ENCODE measurements at regions not wholly inside any gene's neighbourhood (a gene's known extent, or its start where the extent isn't known, plus 50 kb on each side); places are given as distances from the start of the nearest gene placed in this dataset.

GRCh38 chr1:157360023-157360390, 192.3 kb downstream of the FCRL5 start:
- no peak for TF ChIP-seq CTCF (IDR thresholded peaks at IDR 0.05; ENCODE audit: poor library complexity, severe bottlenecking)
- Histone ChIP-seq H3K27ac (ENCODE audit: poor library complexity, severe bottlenecking) (no peak overlapping the region), H3K4me1 (ENCODE audit: insufficient read depth, poor library complexity, severe bottlenecking) (no peaks in the 10 kb centered on the region), H3K9me3 (ENCODE audit: severe bottlenecking) (no peaks in the 10 kb centered on the region), H3K27me3 (ENCODE audit: insufficient read depth, poor library complexity, severe bottlenecking) (no peaks in the 10 kb centered on the region), H3K36me3 (ENCODE audit: low read depth) (no peaks in the 10 kb centered on the region), H3K4me3 (ENCODE audit: severe bottlenecking) (no peak overlapping the region)
- no peak for ATAC-seq (ENCODE audit: low read depth)
- DNase-seq (ENCODE audit: low spot score): no peak

DNA sequence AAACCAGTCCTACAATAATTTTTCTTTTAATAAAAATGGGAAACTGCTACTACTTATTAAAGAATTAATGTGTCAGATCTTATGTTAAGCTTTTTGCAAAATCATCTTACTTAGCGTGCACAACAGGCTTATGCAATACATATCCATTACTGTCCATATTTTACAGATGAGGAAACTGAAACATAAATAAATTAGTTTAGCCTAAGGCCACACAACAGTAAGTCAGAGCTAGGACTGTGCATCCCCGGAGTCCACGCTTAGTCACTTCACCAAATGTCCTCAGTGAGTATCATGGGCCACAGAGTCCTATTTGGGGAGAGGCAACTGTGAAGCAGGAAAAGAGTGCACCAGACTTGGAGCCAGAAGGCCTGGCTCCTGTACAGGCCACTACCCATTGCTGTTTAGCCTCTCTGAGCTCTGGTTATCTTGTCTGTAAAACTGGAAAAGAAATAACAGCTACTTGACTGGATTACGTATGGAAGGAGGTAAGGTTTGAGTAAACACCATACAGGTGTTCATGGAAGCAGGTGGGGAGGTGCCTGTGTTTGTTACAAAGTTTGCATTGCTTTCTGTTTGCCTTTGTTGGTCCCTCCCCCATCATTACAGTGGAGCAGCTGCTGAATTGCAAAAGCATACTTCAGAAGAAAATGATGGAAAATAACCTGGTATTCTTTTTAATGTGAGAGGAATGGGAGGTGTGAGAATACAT, 192.8 kb downstream of the FCRL5 start:
- ATAC-seq (ENCODE audit: low read depth) (no peak), DNase-seq (ENCODE audit: low spot score) (no peak)
- Histone ChIP-seq H3K9me3 (ENCODE audit: severe bottlenecking) (no peaks in the 10 kb centered on the region), H3K4me1 (ENCODE audit: insufficient read depth, poor library complexity, severe bottlenecking) (no peaks in the 10 kb centered on the region), H3K4me3 (ENCODE audit: severe bottlenecking) (no peak overlapping the region), H3K27ac (ENCODE audit: poor library complexity, severe bottlenecking) (no peak overlapping the region), H3K27me3 (ENCODE audit: insufficient read depth, poor library complexity, severe bottlenecking) (no peaks in the 10 kb centered on the region), H3K36me3 (ENCODE audit: low read depth) (no peaks in the 10 kb centered on the region)
- TF ChIP-seq CTCF (IDR thresholded peaks at IDR 0.05; ENCODE audit: poor library complexity, severe bottlenecking): no peak

DNA sequence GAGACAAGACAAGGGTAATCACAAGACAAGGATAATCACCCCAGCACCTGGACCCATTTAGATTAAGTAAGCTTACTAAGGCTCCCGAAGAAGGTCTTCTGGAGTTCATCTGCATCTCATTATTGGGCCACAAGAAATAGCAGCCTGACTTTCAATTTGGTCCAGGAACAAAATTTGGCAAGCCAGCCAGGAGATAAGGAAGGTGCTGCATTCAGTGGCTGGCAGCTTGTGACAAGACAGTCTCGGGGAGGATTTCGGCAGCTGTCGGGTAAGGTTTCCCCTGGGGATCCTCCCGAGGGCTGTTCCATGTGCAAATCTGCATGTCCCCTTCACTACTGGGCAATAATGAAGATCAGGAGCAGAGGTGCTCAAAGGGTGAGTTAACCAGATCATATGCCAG, 195.2 kb downstream of the FCRL5 start:
- DNase-seq (ENCODE audit: low spot score): no peak
- H3K9me3 ChIP-seq (ENCODE audit: severe bottlenecking): no peaks in the 10 kb centered on the region
- H3K27me3 ChIP-seq (ENCODE audit: insufficient read depth, poor library complexity, severe bottlenecking): no peaks in the 10 kb centered on the region
- no peak overlapping the region for H3K27ac ChIP-seq (ENCODE audit: poor library complexity, severe bottlenecking)
- TF ChIP-seq CTCF (IDR thresholded peaks at IDR 0.05; ENCODE audit: poor library complexity, severe bottlenecking): no peak
- no peaks in the 10 kb centered on the region for H3K36me3 ChIP-seq (ENCODE audit: low read depth)
- no peak for ATAC-seq (ENCODE audit: low read depth)
- H3K4me3 ChIP-seq (ENCODE audit: severe bottlenecking): no peak overlapping the region
- H3K4me1 ChIP-seq (ENCODE audit: insufficient read depth, poor library complexity, severe bottlenecking): no peaks in the 10 kb centered on the region

DNA sequence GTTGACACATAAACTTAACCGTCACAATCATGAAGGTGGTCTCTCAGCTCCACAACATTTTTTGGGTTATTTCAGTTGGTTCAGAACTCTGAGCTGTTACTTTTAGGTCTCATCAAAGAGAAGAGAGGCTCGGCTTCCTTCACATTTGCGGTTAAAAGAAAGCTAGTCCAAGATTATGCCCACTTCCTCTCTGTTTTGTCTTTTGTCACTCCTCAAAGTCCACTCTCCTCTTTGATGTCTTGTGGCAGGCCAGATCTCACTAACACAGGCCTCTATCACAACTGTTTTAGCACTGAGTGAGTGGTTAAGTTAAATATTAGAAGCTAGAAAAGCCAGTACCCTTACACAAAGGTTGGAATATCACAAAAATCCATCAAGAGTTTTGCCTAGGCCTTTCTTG, 195.7 kb downstream of the FCRL5 start:
- no peak for ATAC-seq (ENCODE audit: low read depth)
- H3K36me3 ChIP-seq (ENCODE audit: low read depth): no peaks in the 10 kb centered on the region
- DNase-seq (ENCODE audit: low spot score): no peak
- H3K9me3 ChIP-seq (ENCODE audit: severe bottlenecking): no peaks in the 10 kb centered on the region
- TF ChIP-seq CTCF (IDR thresholded peaks at IDR 0.05; ENCODE audit: poor library complexity, severe bottlenecking): no peak
- H3K27me3 ChIP-seq (ENCODE audit: insufficient read depth, poor library complexity, severe bottlenecking): no peaks in the 10 kb centered on the region
- no peak overlapping the region for H3K27ac ChIP-seq (ENCODE audit: poor library complexity, severe bottlenecking)
- H3K4me3 ChIP-seq (ENCODE audit: severe bottlenecking): no peak overlapping the region
- H3K4me1 ChIP-seq (ENCODE audit: insufficient read depth, poor library complexity, severe bottlenecking): no peaks in the 10 kb centered on the region

GRCh38 chr1:157353546-157353945, 198.8 kb downstream of the FCRL5 start:
- DNase-seq (ENCODE audit: low spot score) (no peak), ATAC-seq (ENCODE audit: low read depth) (no peak)
- TF ChIP-seq CTCF (IDR thresholded peaks at IDR 0.05; ENCODE audit: poor library complexity, severe bottlenecking): no peak
- H3K27ac ChIP-seq (ENCODE audit: poor library complexity, severe bottlenecking): no peak overlapping the region
- no peaks in the 10 kb centered on the region for H3K36me3 ChIP-seq (ENCODE audit: low read depth)
- no peaks in the 10 kb centered on the region for H3K4me1 ChIP-seq (ENCODE audit: insufficient read depth, poor library complexity, severe bottlenecking)
- H3K27me3 ChIP-seq (ENCODE audit: insufficient read depth, poor library complexity, severe bottlenecking): no peaks in the 10 kb centered on the region
- H3K9me3 ChIP-seq (ENCODE audit: severe bottlenecking): no peaks in the 10 kb centered on the region
- H3K4me3 ChIP-seq (ENCODE audit: severe bottlenecking): no peak overlapping the region

Measured in RWPE2 (cell line).